GM12873 (cell line): ENCODE measurements at regions not wholly inside any gene's neighbourhood (a gene's known extent, or its start where the extent isn't known, plus 50 kb on each side); places are given as distances from the start of the nearest gene placed in this dataset.

Experiments
- TF ChIP-seq, protein P1 (sequence below): IDR thresholded peaks from 2 replicates; pipeline ENCODE4 v1.5.1; 2012; ENCODE audit warnings: low read depth, mild to moderate bottlenecking, moderate library complexity, low read length, control low read depth; ENCODE audit not compliant: insufficient read depth; ENCODE audit errors: missing control alignments

GRCh38 chr6:115441651-115442050 is 619.0 kb downstream of the FRK start:
- TF ChIP-seq, protein P1, sequence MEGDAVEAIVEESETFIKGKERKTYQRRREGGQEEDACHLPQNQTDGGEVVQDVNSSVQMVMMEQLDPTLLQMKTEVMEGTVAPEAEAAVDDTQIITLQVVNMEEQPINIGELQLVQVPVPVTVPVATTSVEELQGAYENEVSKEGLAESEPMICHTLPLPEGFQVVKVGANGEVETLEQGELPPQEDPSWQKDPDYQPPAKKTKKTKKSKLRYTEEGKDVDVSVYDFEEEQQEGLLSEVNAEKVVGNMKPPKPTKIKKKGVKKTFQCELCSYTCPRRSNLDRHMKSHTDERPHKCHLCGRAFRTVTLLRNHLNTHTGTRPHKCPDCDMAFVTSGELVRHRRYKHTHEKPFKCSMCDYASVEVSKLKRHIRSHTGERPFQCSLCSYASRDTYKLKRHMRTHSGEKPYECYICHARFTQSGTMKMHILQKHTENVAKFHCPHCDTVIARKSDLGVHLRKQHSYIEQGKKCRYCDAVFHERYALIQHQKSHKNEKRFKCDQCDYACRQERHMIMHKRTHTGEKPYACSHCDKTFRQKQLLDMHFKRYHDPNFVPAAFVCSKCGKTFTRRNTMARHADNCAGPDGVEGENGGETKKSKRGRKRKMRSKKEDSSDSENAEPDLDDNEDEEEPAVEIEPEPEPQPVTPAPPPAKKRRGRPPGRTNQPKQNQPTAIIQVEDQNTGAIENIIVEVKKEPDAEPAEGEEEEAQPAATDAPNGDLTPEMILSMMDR, result no peak

GRCh38 chr6:115415378-115415777 is 645.3 kb downstream of the FRK start:
- TF ChIP-seq, protein P1, result no peak

DNA sequence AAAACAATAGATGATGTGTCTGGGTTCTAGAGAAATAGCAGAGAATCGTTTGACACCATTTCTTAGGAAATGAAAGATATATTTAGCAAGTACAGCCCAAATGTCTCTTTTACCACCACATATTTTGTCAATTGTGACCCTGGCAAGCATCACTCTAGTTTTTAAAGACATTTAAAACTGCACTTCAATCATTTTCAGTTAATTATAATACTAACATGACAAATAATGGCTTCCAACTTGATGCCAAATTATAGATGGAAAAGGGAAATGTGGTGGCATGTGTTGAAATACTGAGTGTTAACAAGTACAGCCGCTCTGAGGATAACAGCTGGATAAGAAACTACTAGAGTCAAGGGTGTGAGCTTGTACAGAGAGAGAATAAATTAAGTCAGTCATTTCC is 648.9 kb downstream of the FRK start:
- TF ChIP-seq, protein P1, result no peak

DNA sequence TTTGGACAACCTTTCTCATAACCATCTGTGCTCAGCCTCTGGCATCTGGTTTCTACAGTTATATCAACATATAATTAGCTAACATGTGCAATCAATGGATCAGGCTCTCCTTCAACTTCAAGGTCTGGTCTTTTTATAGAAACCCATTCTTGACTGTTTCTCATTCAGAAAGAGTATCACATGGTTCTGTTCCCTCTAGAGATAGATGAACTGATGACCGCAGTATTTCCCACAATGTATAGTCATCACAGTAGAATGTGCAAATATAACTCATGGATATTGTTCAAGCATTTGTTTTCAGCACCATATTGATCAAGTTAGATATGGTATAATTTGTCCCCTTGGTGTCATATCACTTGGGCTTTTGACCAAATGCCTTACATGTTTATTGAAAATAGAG is 656.2 kb downstream of the FRK start:
- TF ChIP-seq, protein P1, result no peak

- TF ChIP-seq, protein P1, result no peak
Observed at GRCh38 chr6:115398607-115399006, 662.1 kb downstream of the FRK start.

DNA sequence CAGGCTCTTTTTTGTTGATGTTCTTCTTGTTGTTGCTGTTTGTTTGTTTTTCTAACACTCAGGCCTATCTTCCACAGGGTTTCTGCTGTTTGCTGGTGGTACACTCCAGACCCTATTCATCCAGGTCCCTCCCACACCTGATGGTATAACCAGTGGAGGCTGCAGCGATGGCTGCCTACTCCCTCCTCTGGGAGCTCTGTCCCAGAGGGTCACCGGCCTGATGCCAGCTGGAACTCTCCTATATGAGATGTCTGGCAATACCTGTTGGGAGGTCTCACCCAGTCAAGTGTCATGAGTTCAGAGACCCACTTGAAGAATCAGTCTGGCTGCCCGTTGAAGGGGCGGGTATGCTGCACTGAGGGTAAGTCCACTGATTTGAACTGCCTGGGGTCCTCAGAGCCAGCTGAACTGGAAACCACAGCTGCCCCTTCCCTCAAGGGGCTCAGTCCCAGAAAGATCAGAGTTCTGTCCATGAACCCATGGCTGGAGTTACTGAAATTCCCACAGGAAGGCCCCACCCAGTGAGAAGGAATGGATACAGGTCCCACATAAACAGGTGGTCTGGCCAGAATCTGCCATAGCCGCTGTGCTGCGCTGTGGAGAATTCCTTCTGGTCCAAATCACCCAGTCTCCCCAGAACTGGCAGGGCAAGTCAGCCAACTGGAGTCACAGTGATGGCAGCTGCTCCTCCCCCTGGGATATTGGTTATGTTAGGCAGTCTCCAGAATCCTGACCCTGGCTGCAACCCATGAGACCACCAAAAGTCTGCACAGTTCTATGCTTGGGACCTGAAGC is 664.4 kb downstream of the FRK start:
- TF ChIP-seq, protein P1, result no peak

DNA sequence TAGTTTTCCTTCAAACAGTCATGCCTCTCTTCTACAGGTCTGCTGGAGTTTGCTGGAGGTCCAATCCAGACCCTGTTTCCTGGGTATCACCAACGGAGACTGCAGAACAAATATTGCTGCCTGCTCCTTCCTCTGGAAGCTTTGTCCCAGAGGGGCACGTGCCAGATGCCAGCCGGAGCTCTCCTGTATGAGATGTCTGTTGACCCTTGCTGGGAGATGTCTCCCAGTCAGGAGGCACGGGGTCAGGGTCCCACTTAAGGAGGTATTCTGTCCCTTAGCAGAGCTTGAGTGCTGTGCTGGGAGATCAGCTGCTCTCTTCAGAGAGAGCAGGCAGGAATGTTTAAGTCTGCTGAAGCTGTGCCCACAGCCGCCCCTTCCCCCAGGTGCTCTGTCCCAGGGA is 666.9 kb downstream of the FRK start:
- TF ChIP-seq, protein P1, result no peak

DNA sequence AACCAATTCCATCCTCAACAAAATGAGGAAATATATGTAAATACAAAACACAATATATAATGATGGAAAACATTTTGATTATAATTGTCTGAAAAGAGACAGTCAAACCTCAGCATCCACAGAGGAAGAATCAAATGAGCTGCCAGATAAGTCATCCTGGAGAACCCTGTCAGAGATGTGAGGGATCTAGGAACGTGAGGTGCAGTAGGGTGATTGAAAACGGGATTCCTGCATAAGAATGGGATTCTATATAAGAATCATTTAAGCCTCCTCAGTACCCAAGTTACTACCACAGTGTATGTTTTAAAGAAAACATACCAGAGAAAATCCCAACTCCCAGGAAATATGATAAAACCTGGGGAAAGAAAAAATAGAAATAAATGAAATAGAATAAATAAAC is 690.5 kb downstream of the FRK start:
- TF ChIP-seq, protein P1, result no peak
